ENCODE measurements at regions not wholly inside any gene's neighbourhood (a gene's known extent, or its start where the extent isn't known, plus 50 kb on each side); places are given as distances from the start of the nearest gene placed in this dataset.
"Not testable (repeated sequence)": the region's sequence is repeated elsewhere in the genome, so short reads cannot be mapped to it uniquely, and the experiment has no call there.

DNA sequence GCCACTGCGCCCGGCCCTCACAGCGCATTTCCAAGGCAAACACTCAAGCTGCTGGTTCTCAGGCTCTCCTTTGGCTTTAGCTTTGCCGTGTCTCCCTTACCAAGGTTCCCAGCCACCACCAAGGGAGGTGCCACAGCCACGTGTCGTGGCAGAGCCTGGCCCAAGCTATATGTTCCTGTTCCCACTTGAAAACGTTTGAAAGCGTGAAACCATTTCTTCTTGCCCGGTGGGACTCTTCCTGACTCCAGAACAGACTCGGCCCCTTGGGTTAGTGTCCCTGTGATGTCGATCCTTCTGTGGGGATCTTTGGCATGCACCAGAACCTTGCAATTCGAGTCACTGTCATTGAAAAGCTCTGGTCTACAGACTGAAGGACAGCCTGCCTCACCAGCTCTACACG lies 147.9 kb downstream of the HSD17B3 start:
- Histone ChIP-seq H3K9ac (ENCODE audit: low read length) (no peak overlapping the region), H3K9me3 (ENCODE audit: control insufficient read depth, low read length) (no peaks in the 10 kb centered on the region), H3K4me3 (ENCODE audit: low read length) (no peak overlapping the region), H3K4me1 (ENCODE audit: control insufficient read depth, insufficient read depth, low read length) (no peaks in the 10 kb centered on the region), H3K36me3 (ENCODE audit: control insufficient read depth, insufficient read depth, low read length) (no peaks in the 10 kb centered on the region), H3K27me3 (ENCODE audit: control insufficient read depth, insufficient read depth, low read length) (no peaks in the 10 kb centered on the region)

DNA sequence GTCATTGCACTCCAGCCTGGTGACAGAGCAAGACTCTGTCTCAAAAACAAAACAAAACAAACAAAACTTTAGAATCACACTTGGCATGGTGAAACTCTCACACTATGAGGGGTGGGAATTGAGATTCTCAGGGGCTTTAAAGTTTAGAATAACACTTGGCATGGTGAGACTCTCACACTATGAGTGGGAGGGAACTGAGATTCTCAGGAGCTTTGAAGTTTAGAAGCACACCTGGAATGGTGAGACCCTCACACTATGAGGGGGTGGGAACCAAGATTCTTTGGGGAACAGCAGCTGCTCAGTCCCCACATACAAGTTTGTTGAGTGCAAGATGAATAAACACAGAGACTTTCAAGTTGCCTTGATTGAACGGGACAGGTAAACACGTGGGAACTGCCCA lies 149.4 kb downstream of the HSD17B3 start:
- H3K9me3 ChIP-seq (ENCODE audit: control insufficient read depth, low read length), result no peaks in the 10 kb centered on the region
- no peaks in the 10 kb centered on the region for H3K27me3 ChIP-seq (ENCODE audit: control insufficient read depth, insufficient read depth, low read length)
- H3K4me1 ChIP-seq (ENCODE audit: control insufficient read depth, insufficient read depth, low read length), result no peaks in the 10 kb centered on the region

DNA sequence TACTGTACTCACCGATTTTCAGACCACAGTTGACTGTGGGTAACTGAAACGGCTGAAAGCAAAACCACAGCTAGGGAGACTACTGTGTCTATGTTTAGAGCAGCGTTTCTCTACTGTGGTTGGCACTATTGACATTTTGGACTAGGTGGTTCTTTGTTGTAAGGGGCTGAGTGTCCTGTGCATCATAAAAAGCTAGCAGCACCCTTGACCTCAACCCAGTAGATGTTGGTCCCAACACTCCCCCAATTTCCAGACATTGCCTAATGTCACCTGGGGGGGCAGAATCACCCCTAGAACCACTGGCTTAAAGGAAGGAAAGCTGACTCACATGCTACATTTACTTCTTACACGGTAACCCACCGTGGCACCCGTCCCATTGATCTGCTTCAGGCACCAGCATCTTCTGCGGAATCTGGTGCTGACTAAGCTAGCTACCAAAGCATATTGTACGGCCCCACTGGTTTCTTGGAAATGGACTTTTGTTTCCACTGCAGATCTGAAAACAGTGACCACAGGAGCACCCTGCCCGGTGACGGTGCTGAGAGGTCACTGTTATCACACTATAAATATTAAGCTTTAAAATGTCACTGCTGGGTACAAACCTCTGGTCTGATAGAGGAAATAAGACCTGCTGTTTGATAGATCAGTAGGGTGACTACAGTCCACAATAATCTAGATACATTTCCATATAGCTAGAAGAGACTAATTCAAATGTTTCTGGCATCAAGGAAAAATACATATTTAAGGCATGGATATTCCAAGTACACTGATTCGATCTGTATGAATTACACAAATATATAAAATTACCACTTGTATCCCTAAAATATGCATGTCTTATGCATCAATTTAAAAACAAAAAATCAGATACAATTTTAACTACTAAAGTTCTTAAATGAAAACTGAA lies 151.4 kb downstream of the HSD17B3 start:
- Histone ChIP-seq H3K27me3 (ENCODE audit: control insufficient read depth, insufficient read depth, low read length) (no peaks in the 10 kb centered on the region), H3K9ac (ENCODE audit: low read length) (no peak overlapping the region), H3K36me3 (ENCODE audit: control insufficient read depth, insufficient read depth, low read length) (no peaks in the 10 kb centered on the region), H3K9me3 (ENCODE audit: control insufficient read depth, low read length) (no peaks in the 10 kb centered on the region), H3K4me1 (ENCODE audit: control insufficient read depth, insufficient read depth, low read length) (no peaks in the 10 kb centered on the region), H3K4me3 (ENCODE audit: low read length) (no peak overlapping the region)

More for the DNA sequence above, 149.4 kb downstream of the HSD17B3 start:
- Histone ChIP-seq H3K36me3 (ENCODE audit: control insufficient read depth, insufficient read depth, low read length) (no peaks in the 10 kb centered on the region), H3K9ac (ENCODE audit: low read length) (no peak overlapping the region), H3K4me3 (ENCODE audit: low read length) (no peak overlapping the region)

DNA sequence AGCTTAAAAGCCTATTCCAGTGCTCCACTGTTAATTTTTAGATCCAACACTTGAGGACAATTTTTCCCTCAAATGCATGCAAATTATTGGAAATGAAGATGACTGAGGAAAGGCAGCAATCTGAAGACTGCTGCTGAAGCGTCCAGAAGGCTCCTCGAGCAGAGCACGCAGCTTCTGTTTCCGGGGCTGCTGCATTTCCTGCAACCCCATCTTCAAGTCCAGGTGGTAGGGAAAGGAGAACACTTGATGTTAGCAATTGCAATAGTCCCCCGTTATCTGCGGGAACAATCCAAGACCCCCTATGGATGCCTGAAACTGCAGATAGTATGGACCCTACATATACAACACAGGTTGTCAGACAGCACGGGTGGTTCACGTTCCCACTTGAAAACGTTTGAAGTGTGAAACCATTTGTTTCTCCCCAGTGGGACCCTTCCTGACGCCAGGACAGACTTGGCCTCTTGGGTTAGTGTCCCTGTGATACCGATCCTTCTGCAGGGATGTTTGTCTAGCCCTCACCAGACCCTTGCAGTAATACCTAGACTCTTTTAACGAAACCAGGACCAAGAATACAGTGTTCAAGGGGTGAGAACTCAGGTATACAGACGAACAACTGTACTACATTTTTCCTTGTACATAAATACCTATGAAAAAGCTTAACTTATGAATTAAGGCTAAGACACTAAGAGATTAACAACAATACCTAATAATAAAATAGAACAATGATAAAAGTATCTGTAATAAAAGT lies 152.3 kb downstream of the HSD17B3 start:
- Histone ChIP-seq H3K4me3 (ENCODE audit: low read length) (no peak overlapping the region), H3K9ac (ENCODE audit: low read length) (no peak overlapping the region)

GRCh38 chr9:96148634-96149532 lies 153.1 kb downstream of the HSD17B3 start:
- Histone ChIP-seq H3K9me3 (ENCODE audit: control insufficient read depth, low read length) (no peaks in the 10 kb centered on the region), H3K27me3 (ENCODE audit: control insufficient read depth, insufficient read depth, low read length) (no peaks in the 10 kb centered on the region), H3K9ac (ENCODE audit: low read length) (no peak overlapping the region), H3K36me3 (ENCODE audit: control insufficient read depth, insufficient read depth, low read length) (no peaks in the 10 kb centered on the region), H3K4me3 (ENCODE audit: low read length) (no peak overlapping the region), H3K4me1 (ENCODE audit: control insufficient read depth, insufficient read depth, low read length) (no peaks in the 10 kb centered on the region)

More for the DNA sequence above, 152.3 kb downstream of the HSD17B3 start:
- Histone ChIP-seq H3K4me1 (ENCODE audit: control insufficient read depth, insufficient read depth, low read length) (no peaks in the 10 kb centered on the region), H3K9me3 (ENCODE audit: control insufficient read depth, low read length) (no peaks in the 10 kb centered on the region), H3K27me3 (ENCODE audit: control insufficient read depth, insufficient read depth, low read length) (no peaks in the 10 kb centered on the region), H3K36me3 (ENCODE audit: control insufficient read depth, insufficient read depth, low read length) (no peaks in the 10 kb centered on the region)

DNA sequence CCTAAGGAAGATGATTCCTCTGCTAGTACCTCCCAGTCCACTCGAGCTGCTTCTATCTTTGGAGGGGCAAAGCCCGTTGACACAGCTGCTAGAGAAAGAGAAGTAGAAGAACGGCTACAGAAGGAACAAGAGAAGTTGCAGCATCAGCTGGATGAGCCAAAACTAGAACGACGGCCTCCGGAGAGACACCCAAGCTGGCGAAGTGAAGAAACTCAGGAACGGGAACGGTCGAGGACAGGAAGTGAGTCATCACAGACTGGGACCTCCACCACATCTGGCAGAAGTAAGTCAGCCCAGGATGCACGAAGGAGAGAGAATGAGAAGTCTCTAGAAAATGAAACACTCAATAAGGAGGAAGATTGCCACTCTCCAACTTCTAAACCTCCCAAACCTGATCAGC lies 154.9 kb downstream of the HSD17B3 start:
- not testable (repeated sequence) for H3K9me3 ChIP-seq (ENCODE audit: control insufficient read depth, low read length); H3K36me3 ChIP-seq (ENCODE audit: control insufficient read depth, insufficient read depth, low read length); H3K9ac ChIP-seq (ENCODE audit: low read length); H3K4me3 ChIP-seq (ENCODE audit: low read length); H3K4me1 ChIP-seq (ENCODE audit: control insufficient read depth, insufficient read depth, low read length); H3K27me3 ChIP-seq (ENCODE audit: control insufficient read depth, insufficient read depth, low read length)

- peaks cover 25% of the 10 kb centered on the region for H3K4me1 ChIP-seq (ENCODE audit: control insufficient read depth, insufficient read depth, low read length)
- no peak overlapping the region for H3K4me3 ChIP-seq (ENCODE audit: low read length)
- H3K27me3 ChIP-seq (ENCODE audit: control insufficient read depth, insufficient read depth, low read length), result no peaks in the 10 kb centered on the region
- no peaks in the 10 kb centered on the region for H3K36me3 ChIP-seq (ENCODE audit: control insufficient read depth, insufficient read depth, low read length)
- no peak overlapping the region for H3K9ac ChIP-seq (ENCODE audit: low read length)
- no peaks in the 10 kb centered on the region for H3K9me3 ChIP-seq (ENCODE audit: control insufficient read depth, low read length)
Measured at GRCh38 chr9:96141666-96142065, 160.3 kb downstream of the HSD17B3 start.

DNA sequence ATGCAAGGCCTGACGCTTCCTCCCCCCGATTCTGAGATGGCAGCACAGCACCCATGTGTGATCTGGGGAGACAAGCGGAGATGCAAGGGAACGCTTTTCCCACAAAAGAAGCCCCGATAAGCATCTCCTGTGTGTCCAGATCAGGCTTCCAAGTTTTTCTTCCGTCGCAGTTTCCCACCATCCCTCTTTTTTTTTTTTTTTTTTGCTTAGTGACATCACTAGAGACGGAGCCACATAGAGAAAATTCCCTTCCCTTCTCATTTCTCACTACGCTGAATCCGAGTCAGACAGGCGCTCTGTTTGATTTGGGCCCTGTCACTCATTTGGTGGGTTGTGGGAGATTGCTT lies 160.9 kb downstream of the HSD17B3 start:
- Histone ChIP-seq H3K9ac (ENCODE audit: low read length) (no peak overlapping the region), H3K4me1 (ENCODE audit: control insufficient read depth, insufficient read depth, low read length) (peaks cover 25% of the 10 kb centered on the region), H3K4me3 (ENCODE audit: low read length) (no peak overlapping the region), H3K27me3 (ENCODE audit: control insufficient read depth, insufficient read depth, low read length) (no peaks in the 10 kb centered on the region), H3K36me3 (ENCODE audit: control insufficient read depth, insufficient read depth, low read length) (no peaks in the 10 kb centered on the region), H3K9me3 (ENCODE audit: control insufficient read depth, low read length) (no peaks in the 10 kb centered on the region)

GRCh38 chr9:96140296-96141127 lies 161.5 kb downstream of the HSD17B3 start:
- H3K4me3 ChIP-seq (ENCODE audit: low read length), result no peak overlapping the region
- H3K36me3 ChIP-seq (ENCODE audit: control insufficient read depth, insufficient read depth, low read length), result no peaks in the 10 kb centered on the region
- H3K9ac ChIP-seq (ENCODE audit: low read length), result no peak overlapping the region
- H3K9me3 ChIP-seq (ENCODE audit: control insufficient read depth, low read length), result no peaks in the 10 kb centered on the region
- H3K4me1 ChIP-seq (ENCODE audit: control insufficient read depth, insufficient read depth, low read length), result peaks cover 25% of the 10 kb centered on the region
- no peaks in the 10 kb centered on the region for H3K27me3 ChIP-seq (ENCODE audit: control insufficient read depth, insufficient read depth, low read length)

DNA sequence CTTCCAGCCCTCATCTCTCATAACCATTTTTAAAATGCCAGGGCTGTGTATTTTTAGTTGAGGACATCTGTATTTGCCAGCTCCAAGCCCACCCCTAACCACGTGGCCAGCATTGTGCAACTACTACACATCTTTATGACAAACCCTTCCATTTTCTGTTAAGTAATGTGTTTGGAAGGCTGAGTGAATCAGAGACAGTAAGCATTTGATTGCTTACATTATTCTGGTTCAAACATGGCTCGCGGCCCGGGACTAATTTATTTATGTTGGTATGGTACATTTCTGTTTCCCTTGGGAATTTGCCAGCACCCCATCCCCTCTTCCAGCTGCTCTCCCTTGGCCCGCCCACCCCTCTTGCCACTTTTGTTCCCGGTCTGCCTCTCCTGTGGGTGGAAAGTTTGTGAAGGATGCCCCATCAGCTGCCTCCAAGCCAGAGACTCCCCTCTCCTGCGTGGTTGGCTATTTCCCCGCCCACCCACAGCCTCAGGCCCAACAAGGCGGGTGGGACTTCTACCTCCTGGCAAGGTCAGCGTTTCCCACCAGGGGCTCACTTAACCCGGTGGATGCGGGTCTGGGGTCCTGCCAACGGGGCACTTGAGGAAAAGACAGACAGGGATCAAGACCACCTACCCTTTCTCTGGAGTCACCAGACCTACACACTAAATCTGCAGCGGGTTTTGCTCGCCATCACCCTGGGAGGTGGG lies 162.2 kb downstream of the HSD17B3 start:
- Histone ChIP-seq H3K36me3 (ENCODE audit: control insufficient read depth, insufficient read depth, low read length) (no peaks in the 10 kb centered on the region), H3K9me3 (ENCODE audit: control insufficient read depth, low read length) (no peaks in the 10 kb centered on the region), H3K4me3 (ENCODE audit: low read length) (no peak overlapping the region), H3K27me3 (ENCODE audit: control insufficient read depth, insufficient read depth, low read length) (no peaks in the 10 kb centered on the region), H3K9ac (ENCODE audit: low read length) (no peak overlapping the region), H3K4me1 (ENCODE audit: control insufficient read depth, insufficient read depth, low read length) (peaks cover 25% of the 10 kb centered on the region)

DNA sequence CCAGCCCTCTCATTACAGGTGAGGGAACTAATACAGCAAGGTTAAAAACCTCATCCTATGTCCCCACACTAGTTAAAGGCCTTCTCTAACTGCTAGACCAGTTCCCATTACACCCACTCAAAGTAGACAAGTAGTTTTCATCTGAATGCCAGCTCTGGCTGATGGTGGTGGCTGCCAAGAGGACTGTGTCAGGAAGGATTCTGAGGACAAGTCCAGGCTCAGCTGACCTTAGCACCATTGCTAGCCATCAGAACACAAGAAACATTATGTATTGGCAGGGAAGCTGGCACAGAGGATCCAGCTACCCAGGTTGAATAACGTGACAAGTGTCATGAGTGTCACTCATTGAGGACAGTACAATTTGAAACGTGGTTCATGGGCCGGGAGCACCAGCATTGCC lies 163.4 kb downstream of the HSD17B3 start:
- Histone ChIP-seq H3K4me3 (ENCODE audit: low read length) (no peak overlapping the region), H3K4me1 (ENCODE audit: control insufficient read depth, insufficient read depth, low read length) (peaks cover 25% of the 10 kb centered on the region), H3K9me3 (ENCODE audit: control insufficient read depth, low read length) (no peaks in the 10 kb centered on the region), H3K9ac (ENCODE audit: low read length) (no peak overlapping the region), H3K36me3 (ENCODE audit: control insufficient read depth, insufficient read depth, low read length) (no peaks in the 10 kb centered on the region), H3K27me3 (ENCODE audit: control insufficient read depth, insufficient read depth, low read length) (no peaks in the 10 kb centered on the region)

Measured in mucosa of stomach (tissue), 1 donor.